ENCODE measurements at regions not wholly inside any gene's neighbourhood (a gene's known extent, or its start where the extent isn't known, plus 50 kb on each side); places are given as distances from the start of the nearest gene placed in this dataset.

GRCh38 chr18:66346833-66347588, 256.9 kb downstream of the CDH19 start:
- TF ChIP-seq, protein P1, sequence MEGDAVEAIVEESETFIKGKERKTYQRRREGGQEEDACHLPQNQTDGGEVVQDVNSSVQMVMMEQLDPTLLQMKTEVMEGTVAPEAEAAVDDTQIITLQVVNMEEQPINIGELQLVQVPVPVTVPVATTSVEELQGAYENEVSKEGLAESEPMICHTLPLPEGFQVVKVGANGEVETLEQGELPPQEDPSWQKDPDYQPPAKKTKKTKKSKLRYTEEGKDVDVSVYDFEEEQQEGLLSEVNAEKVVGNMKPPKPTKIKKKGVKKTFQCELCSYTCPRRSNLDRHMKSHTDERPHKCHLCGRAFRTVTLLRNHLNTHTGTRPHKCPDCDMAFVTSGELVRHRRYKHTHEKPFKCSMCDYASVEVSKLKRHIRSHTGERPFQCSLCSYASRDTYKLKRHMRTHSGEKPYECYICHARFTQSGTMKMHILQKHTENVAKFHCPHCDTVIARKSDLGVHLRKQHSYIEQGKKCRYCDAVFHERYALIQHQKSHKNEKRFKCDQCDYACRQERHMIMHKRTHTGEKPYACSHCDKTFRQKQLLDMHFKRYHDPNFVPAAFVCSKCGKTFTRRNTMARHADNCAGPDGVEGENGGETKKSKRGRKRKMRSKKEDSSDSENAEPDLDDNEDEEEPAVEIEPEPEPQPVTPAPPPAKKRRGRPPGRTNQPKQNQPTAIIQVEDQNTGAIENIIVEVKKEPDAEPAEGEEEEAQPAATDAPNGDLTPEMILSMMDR (IDR thresholded peaks at IDR 0.05), result no peak
- TF ChIP-seq EP300 (IDR thresholded peaks at IDR 0.05) (no peak), POLR2A (IDR thresholded peaks at IDR 0.05) (no peak)
